ENCODE measurements at regions not wholly inside any gene's neighbourhood (a gene's known extent, or its start where the extent isn't known, plus 50 kb on each side); places are given as distances from the start of the nearest gene placed in this dataset.

GRCh38 chr7:82615527-82615926 lies 171.9 kb upstream of the CACNA2D1 start:
- TF ChIP-seq CTCF (IDR thresholded peaks at IDR 0.05; ENCODE audit: insufficient read depth, low read length, poor library complexity, severe bottlenecking): no peak
- TF ChIP-seq EZH2phosphoT487 (conservative IDR thresholded peaks at IDR 0.05; ENCODE audit: low read length): no peak
